ENCODE measurements at regions not wholly inside any gene's neighbourhood (a gene's known extent, or its start where the extent isn't known, plus 50 kb on each side); places are given as distances from the start of the nearest gene placed in this dataset.

- TF ChIP-seq CTCF (IDR thresholded peaks at IDR 0.05) (no peak), EZH2 (IDR thresholded peaks at IDR 0.05) (no peak)
Measured at GRCh38 chr20:53786445-53787267, 193.0 kb upstream of the ZNF217 start.

All from neural progenitor cell (in vitro differentiated cells).